ENCODE measurements at regions not wholly inside any gene's neighbourhood (a gene's known extent, or its start where the extent isn't known, plus 50 kb on each side); places are given as distances from the start of the nearest gene placed in this dataset.

DNA sequence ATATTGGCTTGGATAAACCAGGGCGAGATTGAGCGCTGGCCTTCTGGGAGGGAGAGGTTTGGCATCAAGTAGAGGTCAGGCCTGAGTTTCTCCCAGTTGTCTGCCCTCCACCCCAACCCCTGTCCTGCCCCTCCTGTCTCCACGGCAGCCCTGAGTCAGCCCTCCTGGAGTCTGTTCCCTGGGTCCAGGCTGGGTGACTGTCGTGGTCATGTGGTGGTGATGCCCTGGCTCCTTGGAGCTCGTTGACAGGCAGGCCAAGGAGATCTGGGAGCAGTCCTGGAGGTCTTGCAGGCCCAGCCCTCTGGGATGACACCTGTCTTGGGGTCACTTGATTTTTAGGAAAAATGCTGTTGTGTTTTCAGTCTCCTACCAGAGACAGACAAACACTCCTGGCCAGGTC, 53.6 kb upstream of the PODXL start:
- Histone ChIP-seq H3K27ac (ENCODE audit: extremely low read depth, low read depth, low read length) (no peak overlapping the region), H2AFZ (ENCODE audit: low read depth, low read length) (no peak overlapping the region), H4K20me1 (replicated peaks; ENCODE audit: control insufficient read depth, insufficient read depth, low read length) (peaks cover 11% of the 10 kb centered on the region; the same call in 1 of the 2 replicates), H3K9ac (ENCODE audit: insufficient read depth in 1 of 2, low read depth in 2 of 2, low read length in 2 of 2) (no peak overlapping the region), H3K4me2 (ENCODE audit: insufficient read depth, low read length) (no peak overlapping the region), H3K4me1 (replicated peaks in 1 of 2; ENCODE audit: control insufficient read depth in 2 of 2, insufficient read depth in 2 of 2, low read length in 2 of 2) (no peaks in the 10 kb centered on the region), H3K79me2 (ENCODE audit: control insufficient read depth, insufficient read depth, low read length) (no peaks in the 10 kb centered on the region), H3K9me1 (ENCODE audit: control insufficient read depth, insufficient read depth, low read length) (no peaks in the 10 kb centered on the region), H3K27me3 (ENCODE audit: control insufficient read depth in 2 of 2, insufficient read depth in 2 of 2, low read length in 2 of 2) (peaks cover 53 to 79% of the 10 kb centered on the region in 2 experiments), H3K36me3 (ENCODE audit: control insufficient read depth, insufficient read depth, low read length) (no peaks in the 10 kb centered on the region), H3K4me3 (no peak overlapping the region), H3K9me3 (replicated peaks; ENCODE audit: control insufficient read depth, insufficient read depth, low read depth, low read length) (no peaks in the 10 kb centered on the region)
- 1% methylated on average over 5 of the region's 5 CpGs for WGBS (ENCODE audit: insufficient coverage, low coverage, missing lambda C conversion rate)
- in situ Hi-C loops (cut with MboI): no loop called here
- no peak for DNase-seq (ENCODE audit: extremely low read depth in 1 of 4, low spot score in 3 of 4)
- no TSS peak for BruUV-seq (replicated peaks)
- CTCF ChIA-PET (ENCODE audit: low intra/inter-chr PET ratio): no interaction called here
- POLR2A ChIA-PET: interaction anchor here (0.6 kb wide), 1 partner anchor 684 kb away, joined by 3 read pairs; no protein-coding TSS in a partner anchor
- FAIRE-seq: no peak
- ATAC-seq: no peak
- intact Hi-C loops (cut with micrococcal nuclease): no loop called here
- no peak for TF ChIP-seq THRA (IDR thresholded peaks at IDR 0.05)

DNA sequence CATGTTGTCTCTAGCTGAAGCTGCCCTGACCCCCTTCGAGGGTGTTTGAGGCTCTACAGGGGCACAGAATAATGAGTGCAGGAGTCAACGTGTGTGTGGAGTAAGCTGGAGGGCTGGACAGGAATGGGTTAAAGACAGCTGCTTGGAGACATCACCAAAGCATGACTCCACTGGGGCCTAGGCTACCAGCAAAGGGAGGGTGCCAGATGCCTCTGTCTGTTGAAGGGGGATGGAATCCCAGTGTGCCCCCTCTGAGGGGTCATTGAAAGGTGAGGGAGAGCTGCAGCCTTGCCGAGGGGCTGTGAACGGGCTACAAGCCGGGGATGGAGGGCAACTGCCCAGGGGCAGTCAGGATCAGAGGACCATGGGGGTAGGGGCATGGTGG, 51.7 kb upstream of the PODXL start:
- Histone ChIP-seq H3K27me3 (ENCODE audit: control insufficient read depth in 2 of 2, insufficient read depth in 2 of 2, low read length in 2 of 2) (peaks cover 54 to 78% of the 10 kb centered on the region in 2 experiments), H2AFZ (ENCODE audit: low read depth, low read length) (no peak overlapping the region), H3K9ac (ENCODE audit: insufficient read depth in 1 of 2, low read depth in 2 of 2, low read length in 2 of 2) (no peak overlapping the region), H3K4me3 (no peak overlapping the region), H3K36me3 (ENCODE audit: control insufficient read depth, insufficient read depth, low read length) (no peaks in the 10 kb centered on the region), H3K27ac (ENCODE audit: extremely low read depth, low read depth, low read length) (no peak overlapping the region), H3K9me1 (ENCODE audit: control insufficient read depth, insufficient read depth, low read length) (no peaks in the 10 kb centered on the region), H3K4me2 (ENCODE audit: insufficient read depth, low read length) (no peak overlapping the region), H3K4me1 (replicated peaks in 1 of 2; ENCODE audit: control insufficient read depth in 2 of 2, insufficient read depth in 2 of 2, low read length in 2 of 2) (peaks cover under 1% of the 10 kb centered on the region in 2 experiments; a peak in 1 of 5 replicates), H3K9me3 (replicated peaks; ENCODE audit: control insufficient read depth, insufficient read depth, low read depth, low read length) (no peaks in the 10 kb centered on the region), H4K20me1 (replicated peaks; ENCODE audit: control insufficient read depth, insufficient read depth, low read length) (peaks cover 17% of the 10 kb centered on the region), H3K79me2 (ENCODE audit: control insufficient read depth, insufficient read depth, low read length) (no peaks in the 10 kb centered on the region)
- ChIA-PET CTCF (ENCODE audit: low intra/inter-chr PET ratio) (no interaction called here), POLR2A (interaction anchor here (0.6 to 1.0 kb wide), 2 partner anchors 9 to 22 kb away, joined by 3 to 6 read pairs; no protein-coding TSS in a partner anchor)
- no peak for FAIRE-seq
- intact Hi-C loops (cut with micrococcal nuclease) (no loop called here), in situ Hi-C loops (cut with MboI) (no loop called here)
- no peak for DNase-seq (ENCODE audit: extremely low read depth in 1 of 4, low spot score in 3 of 4)
- no TSS peak for BruUV-seq (replicated peaks)
- ATAC-seq: no peak
- TF ChIP-seq STAT5B (CRISPR knock-in tag; IDR thresholded peaks at IDR 0.05) (no peak), POLR3A (IDR thresholded peaks at IDR 0.05; ENCODE audit: borderline replicate concordance, extremely low read depth, insufficient read depth, insufficient read length) (no peak), TOE1 (IDR thresholded peaks at IDR 0.05; ENCODE audit: borderline replicate concordance) (no peak), TOE1 (CRISPR knock-in tag; IDR thresholded peaks at IDR 0.05; ENCODE audit: borderline replicate concordance, low read depth) (no peak), ZNF431 (CRISPR knock-in tag; IDR thresholded peaks at IDR 0.05) (no peak), ELK1 (CRISPR knock-in tag; IDR thresholded peaks at IDR 0.05) (no peak), ZNF224 (CRISPR knock-in tag; IDR thresholded peaks at IDR 0.05) (no peak), MEF2D (tag; conservative IDR thresholded peaks at IDR 0.05; ENCODE audit: low read depth) (no peak), BRD4 (IDR thresholded peaks at IDR 0.05) (no peak), MTA3 (IDR thresholded peaks at IDR 0.05; ENCODE audit: borderline replicate concordance) (no peak), KAT2B (IDR thresholded peaks at IDR 0.05; ENCODE audit: low read depth, low read length) (no peak)
- WGBS (ENCODE audit: insufficient coverage, low coverage, missing lambda C conversion rate): 0% methylated on average over 5 of the region's 5 CpGs
